HL-60/S4 (cell line): ENCODE measurements at regions not wholly inside any gene's neighbourhood (a gene's known extent, or its start where the extent isn't known, plus 50 kb on each side); places are given as distances from the start of the nearest gene placed in this dataset.
"Not testable (repeated sequence)": the region's sequence is repeated elsewhere in the genome, so short reads cannot be mapped to it uniquely, and the experiment has no call there.

Source experiments
- in situ Hi-C: fragments of 300-500 bp; cut with MboI; formaldehyde crosslinking; loops from 2 replicates; pipeline ENCODE4 v1.14.3; 2022; ENCODE audit warnings: low sequenced_read_pairs

GRCh38 chr11:122405547-122406341, 249.8 kb upstream of the UBASH3B start:
- in situ Hi-C loops: no loop called here

- in situ Hi-C loops: no loop called here
Measured at GRCh38 chr11:122404571-122404970, 251.0 kb upstream of the UBASH3B start.

- in situ Hi-C loops: not testable (repeated sequence)
Measured at GRCh38 chr11:122401581-122401980, 253.9 kb upstream of the UBASH3B start.

GRCh38 chr11:122399375-122399774, 256.1 kb upstream of the UBASH3B start:
- in situ Hi-C loops: no loop called here

DNA sequence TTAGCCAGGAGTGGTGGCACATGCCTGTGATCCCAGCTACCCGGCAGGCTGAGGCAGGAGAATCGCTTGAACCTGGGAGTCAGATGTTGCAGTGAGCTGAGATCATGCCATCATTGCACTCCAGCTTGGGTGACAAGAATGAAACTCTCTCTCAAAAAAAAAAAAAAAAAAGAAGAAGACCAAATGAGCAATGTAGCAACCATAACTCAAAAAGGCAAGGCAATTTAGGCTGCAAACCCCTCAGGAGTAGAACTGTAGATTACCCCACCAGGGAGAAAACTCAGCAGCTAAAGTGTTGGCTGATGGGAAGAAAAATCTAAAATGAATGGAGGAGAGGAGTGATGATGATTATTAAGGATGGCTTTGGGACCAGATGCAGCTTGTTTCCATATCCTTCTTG, 256.7 kb upstream of the UBASH3B start:
- in situ Hi-C loops: no loop called here

DNA sequence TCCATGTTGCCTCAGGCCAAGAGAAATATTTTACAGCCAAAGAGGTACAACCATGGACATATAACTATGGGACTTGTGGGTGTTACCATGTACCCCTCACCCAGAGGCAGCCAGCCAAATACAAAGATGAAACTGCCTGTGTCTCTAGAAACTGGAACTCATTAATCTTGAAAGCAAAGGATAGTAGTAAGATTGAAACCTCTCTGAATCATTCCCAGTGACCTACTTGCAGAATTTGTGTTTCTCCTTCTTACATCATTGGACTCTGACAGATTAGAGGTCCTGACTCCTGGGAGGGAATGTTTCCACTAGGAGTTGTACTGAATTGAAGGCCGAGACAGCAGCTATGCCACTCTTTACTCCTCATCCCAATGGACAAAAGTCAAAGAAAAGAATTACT, 257.4 kb upstream of the UBASH3B start:
- in situ Hi-C loops: no loop called here

- in situ Hi-C loops: no loop called here
Measured at GRCh38 chr11:122395282-122395681, 260.2 kb upstream of the UBASH3B start.

GRCh38 chr11:122394313-122394712, 261.2 kb upstream of the UBASH3B start:
- in situ Hi-C loops: no loop called here

DNA sequence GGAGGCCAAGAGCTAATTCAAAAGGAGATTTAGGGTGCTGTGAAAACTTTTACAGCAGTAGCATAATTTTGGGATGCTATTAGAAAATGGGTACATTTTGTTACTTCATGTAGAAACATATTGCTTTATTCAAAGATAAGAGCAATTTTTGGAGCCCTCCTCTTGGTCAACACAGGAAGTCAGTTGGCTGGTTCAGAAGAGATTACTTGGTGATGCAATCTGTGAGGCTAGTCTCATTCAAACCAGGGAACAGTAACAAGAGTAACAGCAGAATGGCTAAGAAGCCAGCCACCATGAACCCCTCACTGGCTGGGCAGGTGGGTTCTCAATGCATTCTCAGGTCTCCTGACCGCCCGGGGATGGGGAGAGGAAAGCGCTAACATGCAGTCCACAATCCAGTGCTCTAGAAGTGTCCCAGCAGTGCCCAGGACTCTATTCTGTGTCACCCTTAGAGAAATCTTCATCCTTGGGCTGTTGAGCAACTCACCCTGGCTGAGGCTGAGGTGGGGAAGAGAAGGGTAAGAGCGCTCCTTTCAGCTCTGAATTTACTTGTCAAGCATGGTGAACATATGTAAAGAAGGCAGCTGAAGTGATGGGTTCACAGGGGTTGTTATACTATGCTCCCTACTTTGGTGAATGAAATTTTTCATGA, 262.2 kb upstream of the UBASH3B start:
- in situ Hi-C loops: no loop called here

- in situ Hi-C loops: no loop called here
Measured at GRCh38 chr11:122392508-122392907, 263.0 kb upstream of the UBASH3B start.

DNA sequence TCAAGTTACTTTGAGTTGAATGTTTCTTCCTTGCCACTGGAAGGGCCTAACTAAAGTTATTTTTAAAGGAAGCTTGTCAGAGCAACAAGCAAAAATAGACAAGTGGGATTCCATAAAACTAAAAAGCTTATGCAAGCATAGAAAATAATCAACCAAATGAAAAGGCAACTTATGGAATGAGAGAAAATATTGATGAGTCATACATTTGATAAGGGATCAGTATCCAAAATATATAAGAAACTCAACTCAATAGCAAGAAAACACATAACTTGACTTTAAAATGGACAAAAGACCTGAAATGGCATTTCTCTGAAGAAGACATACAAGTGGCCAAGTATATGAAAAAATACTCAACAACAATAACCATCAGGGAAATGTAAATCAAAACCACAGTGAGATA, 264.5 kb upstream of the UBASH3B start:
- in situ Hi-C loops: no loop called here

GRCh38 chr11:122383186-122383585, 267.2 kb upstream of the BLID start:
- in situ Hi-C loops: no loop called here

- in situ Hi-C loops: no loop called here
Measured at GRCh38 chr11:122375687-122376399, 259.8 kb upstream of the BLID start.

DNA sequence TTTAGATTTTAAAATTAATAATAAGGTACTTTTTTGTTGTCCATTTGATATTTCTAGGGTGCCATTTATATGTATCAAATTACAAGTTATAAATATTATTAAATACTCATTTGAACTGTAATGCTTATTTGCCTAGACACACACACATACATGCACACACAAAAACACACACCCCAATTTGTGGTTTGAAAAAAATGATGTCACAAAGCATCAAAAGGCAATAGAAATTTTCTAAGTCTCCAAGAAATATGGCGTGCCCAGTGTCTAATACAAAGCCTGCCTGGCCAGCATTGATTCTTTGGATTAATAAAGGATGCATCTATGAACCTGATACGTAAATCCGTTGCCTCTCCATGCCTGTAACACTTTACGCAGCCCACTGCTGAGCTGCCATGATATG, 252.8 kb upstream of the BLID start:
- in situ Hi-C loops: no loop called here

DNA sequence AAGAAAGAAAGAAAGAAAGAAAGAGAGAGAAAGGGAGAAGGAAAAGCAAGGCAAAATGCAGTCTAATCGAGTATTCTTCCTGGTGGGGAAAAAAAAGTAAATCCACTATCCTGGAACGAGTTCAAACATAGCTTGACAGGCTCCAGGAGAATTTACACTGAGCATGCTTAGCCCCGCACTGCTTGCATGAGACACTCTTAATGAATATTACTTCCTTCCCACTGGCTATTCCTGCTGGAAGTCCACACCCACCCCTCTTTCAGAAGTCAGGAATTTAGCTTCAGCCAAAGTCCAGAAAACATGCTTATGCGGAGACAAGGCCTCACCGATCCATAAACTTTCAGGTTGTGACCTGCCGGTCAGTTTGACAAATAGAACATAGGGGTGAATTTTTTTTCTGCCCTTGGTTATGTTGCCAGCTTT, 251.8 kb upstream of the BLID start:
- in situ Hi-C loops: no loop called here

- in situ Hi-C loops: no loop called here
Measured at GRCh38 chr11:122365610-122366360, 249.8 kb upstream of the BLID start.

DNA sequence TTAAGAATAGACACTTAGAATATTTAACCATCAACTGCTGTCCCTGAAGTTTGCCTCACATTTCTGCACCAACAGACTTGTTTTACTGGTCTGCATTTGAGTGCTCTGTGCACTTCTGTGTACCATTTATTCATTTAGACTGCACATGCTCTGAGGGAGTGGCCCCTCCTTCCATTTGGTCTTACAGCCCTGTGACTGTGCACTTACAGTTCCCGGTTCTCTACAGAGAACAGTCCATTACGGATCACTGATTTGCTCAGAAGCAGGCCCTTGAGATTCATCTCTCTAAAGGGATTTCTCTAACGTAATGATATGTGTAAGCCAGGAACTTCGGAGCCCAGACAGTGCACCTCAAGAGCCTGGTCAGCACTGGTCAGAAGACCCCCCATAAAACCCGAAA, 247.3 kb upstream of the BLID start:
- in situ Hi-C loops: no loop called here

DNA sequence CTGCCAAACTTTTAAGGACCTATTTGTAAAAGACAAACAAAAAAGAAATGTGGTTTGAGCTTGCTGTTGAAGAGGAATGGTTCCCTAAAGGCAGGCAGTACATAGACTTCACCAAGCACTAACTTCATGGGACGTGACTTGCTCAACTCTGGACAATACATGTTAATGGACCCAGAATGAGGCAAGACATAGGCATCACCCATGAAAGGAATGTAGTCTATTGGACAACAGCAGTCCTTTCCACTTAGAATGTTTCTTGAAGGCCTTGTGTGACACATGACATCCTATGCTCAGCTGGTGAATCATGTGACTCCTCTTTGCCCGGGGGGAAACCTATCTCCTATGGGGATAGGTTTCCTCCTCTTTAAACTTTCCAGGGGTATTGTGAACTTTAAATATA, 246.4 kb upstream of the BLID start:
- in situ Hi-C loops: no loop called here

DNA sequence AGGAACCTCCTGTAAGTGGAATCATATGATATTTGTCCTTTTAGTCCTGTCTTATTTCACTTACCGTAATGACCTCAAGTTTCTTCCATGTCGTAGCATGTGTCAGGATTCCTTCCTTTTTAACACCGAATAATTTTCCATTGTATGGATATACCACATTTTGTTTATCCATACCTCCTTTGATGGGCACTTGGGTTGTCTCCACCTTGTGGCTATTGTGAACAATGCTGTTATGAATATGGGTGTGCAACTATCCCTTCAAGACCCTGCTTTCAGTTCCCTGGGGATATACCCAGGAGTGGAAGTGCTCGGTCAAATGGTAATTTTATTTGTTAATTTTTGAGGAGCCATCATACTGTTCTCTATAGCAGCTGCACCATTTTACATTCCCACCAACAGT, 244.9 kb upstream of the BLID start:
- in situ Hi-C loops: no loop called here

- in situ Hi-C loops: no loop called here
Measured at GRCh38 chr11:122359081-122359571, 243.1 kb upstream of the BLID start.

GRCh38 chr11:122358292-122358691, 242.3 kb upstream of the BLID start:
- in situ Hi-C loops: no loop called here
